HEK293T (cell line): ENCODE measurements at regions not wholly inside any gene's neighbourhood (a gene's known extent, or its start where the extent isn't known, plus 50 kb on each side); places are given as distances from the start of the nearest gene placed in this dataset.

Experiments
- ELF4 ChIP-seq: fragments of 450-650 bp; IDR thresholded peaks from 2 replicates; pipeline ENCODE4 v1.6.1; 2017; ENCODE audit warnings: antibody characterized with exemption
- FOXA1 ChIP-seq: fragments of 450-650 bp; IDR thresholded peaks from 2 replicates; pipeline ENCODE4 v1.6.1; 2016; ENCODE audit warnings: mild to moderate bottlenecking
- FOXK2 ChIP-seq: fragments of 450-650 bp; IDR thresholded peaks from 2 replicates; pipeline ENCODE4 v1.6.1; 2016; ENCODE audit warnings: mild to moderate bottlenecking
- FOXM1 ChIP-seq: fragments of 450-650 bp; IDR thresholded peaks from 2 replicates; pipeline ENCODE4 v1.6.1; 2017; ENCODE audit warnings: mild to moderate bottlenecking, borderline replicate concordance
- HDGF ChIP-seq: fragments of 450-650 bp; IDR thresholded peaks from 2 replicates; pipeline ENCODE4 v1.6.1; 2017; ENCODE audit warnings: antibody characterized with exemption, borderline replicate concordance
- NFRKB ChIP-seq: fragments of 450-650 bp; IDR thresholded peaks from 2 replicates; pipeline ENCODE4 v1.6.1; 2016; ENCODE audit warnings: mild to moderate bottlenecking, moderate library complexity
- SUZ12 ChIP-seq: fragments of 450-650 bp; IDR thresholded peaks from 2 replicates; pipeline ENCODE4 v1.6.1; 2016; ENCODE audit warnings: mild to moderate bottlenecking
- TARDBP ChIP-seq: fragments of 450-650 bp; IDR thresholded peaks from 2 replicates; pipeline ENCODE4 v1.6.1; 2016

GRCh38 chr2:144759746-144760145 is 239.8 kb upstream of the ZEB2 start:
- no peak for TF ChIP-seq FOXM1
- no peak for TF ChIP-seq HDGF
- no peak for TF ChIP-seq NFRKB
- TF ChIP-seq TARDBP, result no peak
- no peak for TF ChIP-seq FOXA1
- no peak for TF ChIP-seq FOXK2
- no peak for TF ChIP-seq SUZ12
- no peak for TF ChIP-seq ELF4
